ENCODE measurements at regions not wholly inside any gene's neighbourhood (a gene's known extent, or its start where the extent isn't known, plus 50 kb on each side); places are given as distances from the start of the nearest gene placed in this dataset.
A peak's percentile ranks its signal among the peaks of the same experiment; 100 is the strongest.

DNA sequence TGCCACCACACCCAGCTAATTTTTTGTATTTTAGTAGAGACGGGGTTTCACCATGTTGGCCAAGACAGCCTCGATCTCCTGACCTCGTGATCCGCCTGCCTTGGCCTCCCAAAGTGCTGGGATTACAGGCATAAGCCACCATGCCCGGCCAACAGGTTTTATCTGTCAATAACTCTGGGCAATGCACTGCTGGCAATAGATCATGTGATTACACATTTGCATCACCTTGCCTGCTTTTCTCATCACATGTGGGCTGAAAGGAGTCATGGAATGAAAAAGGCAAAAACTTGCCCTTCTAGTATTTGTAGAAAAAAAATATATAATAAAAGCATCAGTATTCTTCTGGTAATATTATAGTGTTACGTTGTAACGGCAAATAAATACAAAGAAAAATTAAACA lies 164.5 kb downstream of the NHLRC3 start:
- no peak for DNase-seq (ENCODE audit: low read depth)
- TF ChIP-seq, protein P1, sequence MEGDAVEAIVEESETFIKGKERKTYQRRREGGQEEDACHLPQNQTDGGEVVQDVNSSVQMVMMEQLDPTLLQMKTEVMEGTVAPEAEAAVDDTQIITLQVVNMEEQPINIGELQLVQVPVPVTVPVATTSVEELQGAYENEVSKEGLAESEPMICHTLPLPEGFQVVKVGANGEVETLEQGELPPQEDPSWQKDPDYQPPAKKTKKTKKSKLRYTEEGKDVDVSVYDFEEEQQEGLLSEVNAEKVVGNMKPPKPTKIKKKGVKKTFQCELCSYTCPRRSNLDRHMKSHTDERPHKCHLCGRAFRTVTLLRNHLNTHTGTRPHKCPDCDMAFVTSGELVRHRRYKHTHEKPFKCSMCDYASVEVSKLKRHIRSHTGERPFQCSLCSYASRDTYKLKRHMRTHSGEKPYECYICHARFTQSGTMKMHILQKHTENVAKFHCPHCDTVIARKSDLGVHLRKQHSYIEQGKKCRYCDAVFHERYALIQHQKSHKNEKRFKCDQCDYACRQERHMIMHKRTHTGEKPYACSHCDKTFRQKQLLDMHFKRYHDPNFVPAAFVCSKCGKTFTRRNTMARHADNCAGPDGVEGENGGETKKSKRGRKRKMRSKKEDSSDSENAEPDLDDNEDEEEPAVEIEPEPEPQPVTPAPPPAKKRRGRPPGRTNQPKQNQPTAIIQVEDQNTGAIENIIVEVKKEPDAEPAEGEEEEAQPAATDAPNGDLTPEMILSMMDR (IDR thresholded peaks at IDR 0.05; ENCODE audit: low read depth, low read length, missing control alignments), result no peak
- H3K4me3 ChIP-seq (ENCODE audit: low read depth, low read length), result no peak overlapping the region

GRCh38 chr13:39208636-39209035 lies 170.4 kb downstream of the NHLRC3 start:
- TF ChIP-seq, protein P1 (IDR thresholded peaks at IDR 0.05; ENCODE audit: low read depth, low read length, missing control alignments), result no peak
- H3K4me3 ChIP-seq (ENCODE audit: low read depth, low read length), result no peak overlapping the region
- no peak for DNase-seq (ENCODE audit: low read depth)

GRCh38 chr13:39209731-39210531 lies 171.7 kb downstream of the NHLRC3 start:
- TF ChIP-seq, protein P1 (IDR thresholded peaks at IDR 0.05; ENCODE audit: low read depth, low read length, missing control alignments), result no peak

DNA sequence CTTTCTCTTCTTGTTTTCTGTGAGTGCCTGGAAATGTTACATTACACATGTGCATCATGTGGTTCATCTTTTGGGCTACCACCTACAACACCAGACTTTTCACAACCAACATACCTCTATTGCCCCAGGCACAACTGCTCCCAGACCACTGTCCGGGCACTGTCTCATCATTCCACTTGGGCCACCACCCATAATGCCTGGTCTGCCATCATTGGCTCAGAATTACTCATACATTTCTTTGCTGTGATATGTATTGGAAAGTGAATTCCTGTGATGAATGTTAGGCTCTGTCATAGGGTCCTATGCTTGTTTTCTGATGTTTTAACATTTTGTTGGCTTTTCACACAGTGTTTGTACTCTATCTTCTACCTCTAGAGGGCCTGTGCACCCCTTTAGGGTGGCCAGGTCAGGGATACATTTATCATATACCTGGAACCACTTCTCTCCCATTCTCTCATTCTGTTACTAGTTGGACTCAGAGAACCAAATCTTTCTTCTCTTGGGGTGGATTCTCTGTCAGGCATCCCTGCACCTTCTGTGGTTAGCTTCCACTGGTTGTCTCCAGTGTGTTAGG lies 172.8 kb downstream of the NHLRC3 start:
- TF ChIP-seq, protein P1 (IDR thresholded peaks at IDR 0.05; ENCODE audit: low read depth, low read length, missing control alignments), result peak; percentile 20
- H3K4me3 ChIP-seq (ENCODE audit: low read depth, low read length), result no peak overlapping the region
- DNase-seq (ENCODE audit: low read depth), result no peak

More at GRCh38 chr13:39209731-39210531, 171.7 kb downstream of the NHLRC3 start:
- H3K4me3 ChIP-seq (ENCODE audit: low read depth, low read length), result no peak overlapping the region
- DNase-seq (ENCODE audit: low read depth), result no peak

GRCh38 chr13:39215971-39216370 lies 177.7 kb downstream of the NHLRC3 start:
- H3K4me3 ChIP-seq (ENCODE audit: low read depth, low read length), result no peak overlapping the region
- DNase-seq (ENCODE audit: low read depth), result no peak
- TF ChIP-seq, protein P1 (IDR thresholded peaks at IDR 0.05; ENCODE audit: low read depth, low read length, missing control alignments), result no peak

DNA sequence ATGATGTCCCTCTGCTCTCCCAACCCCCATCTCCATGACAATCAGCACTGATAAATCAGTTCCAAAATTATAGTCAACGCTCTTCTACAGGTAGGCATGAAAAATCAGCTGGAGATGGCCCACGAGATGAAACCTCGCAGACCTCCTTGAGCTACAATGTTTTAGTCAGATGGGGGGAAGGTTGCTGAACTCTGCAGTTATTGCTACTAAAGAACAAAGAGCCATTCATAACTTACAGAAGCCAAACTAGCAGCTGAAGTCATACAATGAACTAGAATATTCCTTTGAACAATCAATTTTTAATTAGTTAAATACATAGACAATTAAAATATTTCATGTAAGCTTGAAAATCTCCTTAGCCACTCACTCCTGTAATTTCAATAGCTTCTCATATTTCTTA lies 179.2 kb downstream of the NHLRC3 start:
- no peak for DNase-seq (ENCODE audit: low read depth)
- TF ChIP-seq, protein P1 (IDR thresholded peaks at IDR 0.05; ENCODE audit: low read depth, low read length, missing control alignments), result no peak

More for the DNA sequence above, 179.2 kb downstream of the NHLRC3 start:
- no peak overlapping the region for H3K4me3 ChIP-seq (ENCODE audit: low read depth, low read length)

All from GM12864 (cell line).